Cerebellar nuclear complex (tissue), 1 donor: ENCODE measurements at regions not wholly inside any gene's neighbourhood (a gene's known extent, or its start where the extent isn't known, plus 50 kb on each side); places are given as distances from the start of the nearest gene placed in this dataset.
"Not testable (repeated sequence)": the region's sequence is repeated elsewhere in the genome, so short reads cannot be mapped to it uniquely, and the experiment has no call there.

Experiments used
- DNase-seq, 2 experiments: peaks; one replicate each; lab custom pipeline; 2025; lab: John Stamatoyannopoulos, UW

GRCh38 chr11:128036556-128037093 lies 550.7 kb downstream of the ETS1 start:
- DNase-seq = no peak

GRCh38 chr11:128036006-128036405 lies 551.4 kb downstream of the ETS1 start:
- DNase-seq = no peak

- DNase-seq = not testable (repeated sequence)
These were observed 555.7 kb downstream of the ETS1 start for GRCh38 chr11:128031538-128032134.

- DNase-seq = no peak
These were observed 558.1 kb downstream of the ETS1 start for GRCh38 chr11:128029219-128029722.

GRCh38 chr11:128026596-128026995 lies 560.8 kb downstream of the ETS1 start:
- DNase-seq = no peak

GRCh38 chr11:128022761-128023160 lies 564.6 kb downstream of the ETS1 start:
- DNase-seq = no peak

GRCh38 chr11:128022007-128022368 lies 565.4 kb downstream of the ETS1 start:
- DNase-seq = no peak

GRCh38 chr11:128021349-128022006 lies 565.9 kb downstream of the ETS1 start:
- no peak for DNase-seq

- no peak for DNase-seq
These were observed 568.7 kb downstream of the ETS1 start for GRCh38 chr11:128018692-128019091.

- DNase-seq = no peak
These were observed 581.8 kb downstream of the ETS1 start for GRCh38 chr11:128005562-128005961.

GRCh38 chr11:127998421-127998820 lies 588.9 kb downstream of the ETS1 start:
- no peak for DNase-seq

- DNase-seq = no peak
These were observed 589.8 kb downstream of the ETS1 start for GRCh38 chr11:127997594-127997993.

GRCh38 chr11:127996825-127997224 lies 590.5 kb downstream of the ETS1 start:
- no peak for DNase-seq

GRCh38 chr11:127995921-127996320 lies 591.4 kb downstream of the ETS1 start:
- DNase-seq = no peak

GRCh38 chr11:127994736-127995135 lies 592.6 kb downstream of the ETS1 start:
- DNase-seq = no peak

GRCh38 chr11:127993788-127994187 lies 593.6 kb downstream of the ETS1 start:
- no peak for DNase-seq

GRCh38 chr11:127993281-127993680 lies 594.1 kb downstream of the ETS1 start:
- no peak for DNase-seq

- no peak for DNase-seq
These were observed 601.3 kb downstream of the ETS1 start for GRCh38 chr11:127986073-127986472.

- DNase-seq = no peak
These were observed 614.5 kb downstream of the ETS1 start for GRCh38 chr11:127972816-127973215.

GRCh38 chr11:127971448-127971847 lies 615.9 kb downstream of the ETS1 start:
- no peak for DNase-seq

GRCh38 chr11:127966821-127967220 lies 620.5 kb downstream of the ETS1 start:
- DNase-seq = no peak

GRCh38 chr11:127965939-127966668 lies 621.3 kb downstream of the ETS1 start:
- no peak for DNase-seq

GRCh38 chr11:127962416-127962815 lies 624.9 kb downstream of the ETS1 start:
- DNase-seq = no peak
